ENCODE measurements at regions not wholly inside any gene's neighbourhood (a gene's known extent, or its start where the extent isn't known, plus 50 kb on each side); places are given as distances from the start of the nearest gene placed in this dataset.

- 0 out of 2 replicates have a peak, but pooled peaks cover under 1% of the 10 kb centered on the region for H3K4me1 ChIP-seq (ENCODE audit: control insufficient read depth, insufficient read depth, low read length)
- no peak overlapping the region for H3K4me3 ChIP-seq (ENCODE audit: low read depth, low read length)
- H3K9me3 ChIP-seq (ENCODE audit: control insufficient read depth, insufficient read depth, low read length), result no peaks in the 10 kb centered on the region
- no peaks in the 10 kb centered on the region for H3K36me3 ChIP-seq (ENCODE audit: control insufficient read depth, insufficient read depth, low read length)
- no peaks in the 10 kb centered on the region for H3K27me3 ChIP-seq (ENCODE audit: control insufficient read depth, insufficient read depth, low read length)
- no peak overlapping the region for H3K27ac ChIP-seq (ENCODE audit: low read depth, low read length)
- H3K9ac ChIP-seq (ENCODE audit: low read depth, low read length), result no peak overlapping the region
These were observed 472.6 kb downstream of the ENC1 start for GRCh38 chr5:74167930-74168315.

DNA sequence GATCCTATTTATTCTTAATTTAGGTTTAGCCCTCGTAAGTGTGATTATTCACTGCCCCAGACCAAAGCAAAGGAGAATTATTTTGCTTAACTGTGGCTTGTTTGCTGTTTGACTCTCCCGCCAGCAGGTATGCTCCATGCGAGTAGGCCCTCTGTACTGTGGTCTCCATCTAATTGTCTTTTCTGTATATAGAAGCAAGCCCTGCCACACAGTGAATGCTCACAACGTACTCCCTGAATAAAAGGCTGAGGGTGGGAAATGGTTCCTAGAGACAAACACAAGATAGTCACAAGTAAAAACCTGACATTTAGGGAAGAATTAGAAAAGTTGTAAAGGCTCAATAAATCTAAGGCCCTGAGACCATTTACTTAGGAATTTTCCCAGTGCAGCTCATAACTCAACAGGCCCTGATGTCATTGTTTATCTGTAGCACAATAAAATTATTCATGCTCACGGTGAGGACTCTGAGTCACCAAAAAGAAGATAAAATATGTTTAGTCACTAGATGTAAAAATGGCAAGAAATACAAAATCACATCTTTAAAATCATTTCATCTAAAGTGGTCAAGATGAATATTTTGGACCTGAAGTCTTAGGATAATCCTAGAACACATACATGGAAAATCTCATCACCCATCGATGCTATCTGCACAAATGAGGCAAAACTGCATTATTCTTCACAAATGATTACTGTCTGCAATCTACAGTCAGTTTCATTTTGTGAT lies 473.2 kb downstream of the ENC1 start:
- Histone ChIP-seq H3K9me3 (ENCODE audit: control insufficient read depth, insufficient read depth, low read length) (no peaks in the 10 kb centered on the region), H3K4me1 (ENCODE audit: control insufficient read depth, insufficient read depth, low read length) (no peaks in the 10 kb centered on the region), H3K4me3 (ENCODE audit: low read depth, low read length) (no peak overlapping the region), H3K27ac (ENCODE audit: low read depth, low read length) (no peak overlapping the region), H3K27me3 (ENCODE audit: control insufficient read depth, insufficient read depth, low read length) (no peaks in the 10 kb centered on the region), H3K36me3 (ENCODE audit: control insufficient read depth, insufficient read depth, low read length) (no peaks in the 10 kb centered on the region), H3K9ac (ENCODE audit: low read depth, low read length) (no peak overlapping the region)

- H3K27ac ChIP-seq (ENCODE audit: low read depth, low read length), result no peak overlapping the region
- H3K9me3 ChIP-seq (ENCODE audit: control insufficient read depth, insufficient read depth, low read length), result no peaks in the 10 kb centered on the region
These were observed 474.5 kb downstream of the ENC1 start for GRCh38 chr5:74166064-74166463.

GRCh38 chr5:74164725-74165235 lies 475.7 kb downstream of the ENC1 start:
- Histone ChIP-seq H3K4me3 (ENCODE audit: low read depth, low read length) (no peak overlapping the region), H3K9me3 (ENCODE audit: control insufficient read depth, insufficient read depth, low read length) (no peaks in the 10 kb centered on the region), H3K9ac (ENCODE audit: low read depth, low read length) (no peak overlapping the region), H3K27me3 (ENCODE audit: control insufficient read depth, insufficient read depth, low read length) (no peaks in the 10 kb centered on the region), H3K36me3 (ENCODE audit: control insufficient read depth, insufficient read depth, low read length) (no peaks in the 10 kb centered on the region), H3K4me1 (ENCODE audit: control insufficient read depth, insufficient read depth, low read length) (no peaks in the 10 kb centered on the region), H3K27ac (ENCODE audit: low read depth, low read length) (no peak overlapping the region)

More at GRCh38 chr5:74166064-74166463, 474.5 kb downstream of the ENC1 start:
- H3K9ac ChIP-seq (ENCODE audit: low read depth, low read length), result no peak overlapping the region
- no peaks in the 10 kb centered on the region for H3K36me3 ChIP-seq (ENCODE audit: control insufficient read depth, insufficient read depth, low read length)
- H3K4me3 ChIP-seq (ENCODE audit: low read depth, low read length), result no peak overlapping the region
- no peaks in the 10 kb centered on the region for H3K4me1 ChIP-seq (ENCODE audit: control insufficient read depth, insufficient read depth, low read length)
- no peaks in the 10 kb centered on the region for H3K27me3 ChIP-seq (ENCODE audit: control insufficient read depth, insufficient read depth, low read length)

- Histone ChIP-seq H3K27me3 (ENCODE audit: control insufficient read depth, insufficient read depth, low read length) (no peaks in the 10 kb centered on the region), H3K4me1 (ENCODE audit: control insufficient read depth, insufficient read depth, low read length) (no peaks in the 10 kb centered on the region), H3K36me3 (ENCODE audit: control insufficient read depth, insufficient read depth, low read length) (no peaks in the 10 kb centered on the region), H3K27ac (ENCODE audit: low read depth, low read length) (no peak overlapping the region), H3K9ac (ENCODE audit: low read depth, low read length) (no peak overlapping the region), H3K9me3 (ENCODE audit: control insufficient read depth, insufficient read depth, low read length) (no peaks in the 10 kb centered on the region), H3K4me3 (ENCODE audit: low read depth, low read length) (no peak overlapping the region)
These were observed 478.0 kb downstream of the ENC1 start for GRCh38 chr5:74162524-74162923.

GRCh38 chr5:74161170-74161569 lies 479.4 kb downstream of the ENC1 start:
- no peak overlapping the region for H3K4me3 ChIP-seq (ENCODE audit: low read depth, low read length)
- no peaks in the 10 kb centered on the region for H3K36me3 ChIP-seq (ENCODE audit: control insufficient read depth, insufficient read depth, low read length)
- H3K9ac ChIP-seq (ENCODE audit: low read depth, low read length), result no peak overlapping the region
- no peaks in the 10 kb centered on the region for H3K4me1 ChIP-seq (ENCODE audit: control insufficient read depth, insufficient read depth, low read length)
- no peaks in the 10 kb centered on the region for H3K9me3 ChIP-seq (ENCODE audit: control insufficient read depth, insufficient read depth, low read length)
- no peaks in the 10 kb centered on the region for H3K27me3 ChIP-seq (ENCODE audit: control insufficient read depth, insufficient read depth, low read length)
- H3K27ac ChIP-seq (ENCODE audit: low read depth, low read length), result no peak overlapping the region

- H3K36me3 ChIP-seq (ENCODE audit: control insufficient read depth, insufficient read depth, low read length), result no peaks in the 10 kb centered on the region
- no peak overlapping the region for H3K9ac ChIP-seq (ENCODE audit: low read depth, low read length)
- no peaks in the 10 kb centered on the region for H3K9me3 ChIP-seq (ENCODE audit: control insufficient read depth, insufficient read depth, low read length)
- no peaks in the 10 kb centered on the region for H3K4me1 ChIP-seq (ENCODE audit: control insufficient read depth, insufficient read depth, low read length)
- no peaks in the 10 kb centered on the region for H3K27me3 ChIP-seq (ENCODE audit: control insufficient read depth, insufficient read depth, low read length)
- no peak overlapping the region for H3K27ac ChIP-seq (ENCODE audit: low read depth, low read length)
- no peak overlapping the region for H3K4me3 ChIP-seq (ENCODE audit: low read depth, low read length)
These were observed 483.7 kb downstream of the ENC1 start for GRCh38 chr5:74156728-74157383.

DNA sequence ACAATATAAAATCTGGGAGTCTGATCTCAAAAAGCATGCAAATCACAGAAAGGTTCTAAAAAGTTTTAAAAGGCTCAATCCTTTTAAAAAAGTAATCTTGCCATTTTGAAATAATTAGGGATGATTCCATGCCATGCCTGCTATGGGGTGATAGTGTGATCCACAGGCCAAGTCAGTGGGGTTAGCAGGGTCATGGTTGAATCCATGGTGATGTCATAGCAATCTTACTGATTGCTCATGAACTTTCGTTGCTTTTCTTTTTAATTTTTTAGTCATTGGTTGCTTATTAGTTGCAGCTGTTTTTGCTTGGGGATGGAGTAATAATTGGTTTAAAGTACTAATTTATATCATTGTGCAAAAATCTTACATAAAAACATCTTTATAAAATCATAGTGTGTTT lies 485.0 kb downstream of the ENC1 start:
- no peaks in the 10 kb centered on the region for H3K4me1 ChIP-seq (ENCODE audit: control insufficient read depth, insufficient read depth, low read length)
- no peaks in the 10 kb centered on the region for H3K36me3 ChIP-seq (ENCODE audit: control insufficient read depth, insufficient read depth, low read length)
- no peaks in the 10 kb centered on the region for H3K9me3 ChIP-seq (ENCODE audit: control insufficient read depth, insufficient read depth, low read length)
- no peaks in the 10 kb centered on the region for H3K27me3 ChIP-seq (ENCODE audit: control insufficient read depth, insufficient read depth, low read length)
- no peak overlapping the region for H3K4me3 ChIP-seq (ENCODE audit: low read depth, low read length)
- no peak overlapping the region for H3K27ac ChIP-seq (ENCODE audit: low read depth, low read length)
- no peak overlapping the region for H3K9ac ChIP-seq (ENCODE audit: low read depth, low read length)

DNA sequence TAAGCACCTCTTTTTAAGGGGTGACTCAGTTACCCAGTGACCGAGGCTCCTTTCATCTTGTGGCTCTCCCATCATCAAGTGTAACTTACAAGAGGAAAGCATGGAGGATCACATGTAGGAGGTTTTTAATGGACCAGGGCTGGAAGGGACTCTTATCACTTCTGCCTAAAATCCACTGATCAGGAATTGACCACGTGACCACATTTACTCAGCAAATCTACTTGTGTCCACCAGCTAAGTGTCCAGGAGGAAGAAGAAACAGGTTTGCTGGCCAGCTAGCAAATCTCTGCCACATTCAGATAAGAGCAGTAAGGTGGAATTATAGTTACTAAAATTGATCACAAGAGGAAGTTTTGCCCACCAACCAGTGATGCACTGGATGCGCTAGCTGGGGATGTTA lies 486.0 kb downstream of the ENC1 start:
- H3K27ac ChIP-seq (ENCODE audit: low read depth, low read length), result no peak overlapping the region
- H3K9me3 ChIP-seq (ENCODE audit: control insufficient read depth, insufficient read depth, low read length), result no peaks in the 10 kb centered on the region
- H3K4me3 ChIP-seq (ENCODE audit: low read depth, low read length), result no peak overlapping the region
- H3K4me1 ChIP-seq (ENCODE audit: control insufficient read depth, insufficient read depth, low read length), result no peaks in the 10 kb centered on the region
- no peaks in the 10 kb centered on the region for H3K27me3 ChIP-seq (ENCODE audit: control insufficient read depth, insufficient read depth, low read length)
- no peak overlapping the region for H3K9ac ChIP-seq (ENCODE audit: low read depth, low read length)
- no peaks in the 10 kb centered on the region for H3K36me3 ChIP-seq (ENCODE audit: control insufficient read depth, insufficient read depth, low read length)

- H3K27me3 ChIP-seq (ENCODE audit: control insufficient read depth, insufficient read depth, low read length), result no peaks in the 10 kb centered on the region
- H3K9ac ChIP-seq (ENCODE audit: low read depth, low read length), result no peak overlapping the region
- H3K4me3 ChIP-seq (ENCODE audit: low read depth, low read length), result no peak overlapping the region
- no peaks in the 10 kb centered on the region for H3K36me3 ChIP-seq (ENCODE audit: control insufficient read depth, insufficient read depth, low read length)
- H3K4me1 ChIP-seq (ENCODE audit: control insufficient read depth, insufficient read depth, low read length), result no peaks in the 10 kb centered on the region
- H3K9me3 ChIP-seq (ENCODE audit: control insufficient read depth, insufficient read depth, low read length), result no peaks in the 10 kb centered on the region
- no peak overlapping the region for H3K27ac ChIP-seq (ENCODE audit: low read depth, low read length)
These were observed 487.2 kb downstream of the ENC1 start for GRCh38 chr5:74153255-74153790.

- H3K4me3 ChIP-seq (ENCODE audit: low read depth, low read length), result no peak overlapping the region
- no peaks in the 10 kb centered on the region for H3K27me3 ChIP-seq (ENCODE audit: control insufficient read depth, insufficient read depth, low read length)
- H3K4me1 ChIP-seq (ENCODE audit: control insufficient read depth, insufficient read depth, low read length), result no peaks in the 10 kb centered on the region
- no peaks in the 10 kb centered on the region for H3K9me3 ChIP-seq (ENCODE audit: control insufficient read depth, insufficient read depth, low read length)
- no peak overlapping the region for H3K9ac ChIP-seq (ENCODE audit: low read depth, low read length)
- H3K27ac ChIP-seq (ENCODE audit: low read depth, low read length), result no peak overlapping the region
- no peaks in the 10 kb centered on the region for H3K36me3 ChIP-seq (ENCODE audit: control insufficient read depth, insufficient read depth, low read length)
These were observed 487.8 kb downstream of the ENC1 start for GRCh38 chr5:74152625-74153254.
